ENCODE measurements at regions not wholly inside any gene's neighbourhood (a gene's known extent, or its start where the extent isn't known, plus 50 kb on each side); places are given as distances from the start of the nearest gene placed in this dataset.

DNA sequence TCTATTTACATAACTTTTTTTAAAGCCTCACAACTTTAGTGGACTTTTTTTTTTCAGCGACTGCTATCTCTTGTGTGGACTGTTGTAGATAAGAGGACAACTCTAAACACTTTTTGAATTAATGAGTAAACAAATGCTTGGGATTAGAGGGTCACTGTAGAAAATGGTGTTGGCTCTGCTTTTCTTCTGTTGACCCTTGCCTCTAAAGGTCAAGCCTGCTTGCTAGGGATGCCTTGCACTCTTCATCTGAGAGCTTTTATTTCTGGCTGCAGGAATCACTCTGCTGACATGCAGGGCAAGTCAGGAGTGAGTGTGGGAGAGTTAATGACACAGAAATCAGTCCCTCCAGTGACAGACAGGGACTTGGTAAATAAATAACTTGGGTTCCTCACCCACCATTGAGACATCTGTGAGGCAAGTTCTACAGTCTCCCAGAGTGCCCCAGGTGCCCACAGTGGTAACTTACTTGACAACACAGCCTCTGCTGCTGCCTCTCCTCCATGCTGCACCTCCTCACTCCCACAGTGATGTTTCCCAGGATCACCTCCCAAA, 390.1 kb downstream of the IL20RB start:
- no peak for DNase-seq
- no peaks in the 10 kb centered on the region for H3K27me3 ChIP-seq
- no peaks in the 10 kb centered on the region for H3K36me3 ChIP-seq
- TF ChIP-seq, protein P1, sequence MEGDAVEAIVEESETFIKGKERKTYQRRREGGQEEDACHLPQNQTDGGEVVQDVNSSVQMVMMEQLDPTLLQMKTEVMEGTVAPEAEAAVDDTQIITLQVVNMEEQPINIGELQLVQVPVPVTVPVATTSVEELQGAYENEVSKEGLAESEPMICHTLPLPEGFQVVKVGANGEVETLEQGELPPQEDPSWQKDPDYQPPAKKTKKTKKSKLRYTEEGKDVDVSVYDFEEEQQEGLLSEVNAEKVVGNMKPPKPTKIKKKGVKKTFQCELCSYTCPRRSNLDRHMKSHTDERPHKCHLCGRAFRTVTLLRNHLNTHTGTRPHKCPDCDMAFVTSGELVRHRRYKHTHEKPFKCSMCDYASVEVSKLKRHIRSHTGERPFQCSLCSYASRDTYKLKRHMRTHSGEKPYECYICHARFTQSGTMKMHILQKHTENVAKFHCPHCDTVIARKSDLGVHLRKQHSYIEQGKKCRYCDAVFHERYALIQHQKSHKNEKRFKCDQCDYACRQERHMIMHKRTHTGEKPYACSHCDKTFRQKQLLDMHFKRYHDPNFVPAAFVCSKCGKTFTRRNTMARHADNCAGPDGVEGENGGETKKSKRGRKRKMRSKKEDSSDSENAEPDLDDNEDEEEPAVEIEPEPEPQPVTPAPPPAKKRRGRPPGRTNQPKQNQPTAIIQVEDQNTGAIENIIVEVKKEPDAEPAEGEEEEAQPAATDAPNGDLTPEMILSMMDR (IDR thresholded peaks at IDR 0.05): no peak
- no peak overlapping the region for H3K4me3 ChIP-seq
- H3K9me3 ChIP-seq: no peaks in the 10 kb centered on the region
- ATAC-seq: no peak
- no peaks in the 10 kb centered on the region for H3K4me1 ChIP-seq
- H3K27ac ChIP-seq: no peak overlapping the region
- intact Hi-C loops (cut with DNase I): no loop called here

DNA sequence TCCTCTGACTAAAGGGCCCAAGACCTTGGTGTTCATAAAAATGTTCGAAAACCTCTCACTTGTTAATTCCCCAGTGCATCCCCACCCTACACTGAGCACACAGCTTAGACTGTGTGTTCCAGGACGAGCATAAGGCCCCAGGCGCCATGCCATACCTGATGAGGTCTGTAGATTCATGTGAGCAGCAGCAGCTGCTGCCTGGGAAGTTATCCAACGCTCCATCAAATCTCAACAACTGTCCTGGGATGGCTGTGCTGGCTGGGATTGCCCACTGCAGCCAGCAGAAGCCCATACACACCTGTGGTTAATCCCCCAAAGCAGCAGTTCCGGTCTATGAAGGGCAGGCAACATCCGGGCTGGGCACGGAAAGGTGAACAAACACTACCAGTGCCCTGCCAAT, 391.2 kb downstream of the IL20RB start:
- Histone ChIP-seq H3K4me3 (no peak overlapping the region), H3K36me3 (no peaks in the 10 kb centered on the region), H3K4me1 (no peaks in the 10 kb centered on the region), H3K27me3 (no peaks in the 10 kb centered on the region), H3K9me3 (no peaks in the 10 kb centered on the region), H3K27ac (no peak overlapping the region)
- ATAC-seq (no peak), DNase-seq (no peak)
- intact Hi-C loops (cut with DNase I): no loop called here
- TF ChIP-seq, protein P1 (IDR thresholded peaks at IDR 0.05): no peak

DNA sequence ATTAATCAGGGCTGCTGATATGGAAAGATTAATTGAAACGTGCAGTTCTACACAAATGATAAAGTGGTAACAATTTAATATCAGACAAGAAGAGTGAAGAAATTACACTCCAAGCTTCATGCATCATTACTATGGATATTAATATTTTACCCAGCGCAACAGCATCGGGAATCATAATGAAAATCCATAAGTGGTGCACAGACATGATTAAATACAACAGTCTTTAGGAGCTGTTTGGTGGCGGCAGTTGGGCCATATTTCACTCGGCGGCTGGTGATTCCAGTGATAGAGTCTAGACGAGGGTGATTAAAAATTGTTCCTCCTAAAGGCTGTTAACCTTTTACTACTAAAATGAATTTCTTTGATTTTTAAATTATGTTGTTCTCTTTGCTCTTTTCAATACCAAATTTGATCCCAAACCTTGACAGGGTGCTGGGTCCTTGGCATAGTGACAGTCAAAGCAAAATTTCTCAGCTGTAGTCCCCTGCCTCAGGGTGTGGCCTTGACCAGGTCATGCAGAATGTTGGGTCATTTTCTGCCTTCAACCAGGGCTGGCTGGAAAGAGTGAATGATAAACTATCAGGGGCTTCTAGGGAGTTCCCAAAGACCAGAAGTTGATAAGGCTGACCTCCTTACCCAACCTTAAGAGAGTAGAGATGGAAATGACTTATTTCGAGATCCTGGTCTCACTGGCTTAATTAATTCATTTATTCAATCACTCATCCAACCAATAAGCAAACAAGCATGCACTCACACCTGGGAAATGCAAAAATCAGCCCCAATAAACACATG, 392.0 kb downstream of the IL20RB start:
- ATAC-seq: no peak
- no peaks in the 10 kb centered on the region for H3K36me3 ChIP-seq
- H3K4me1 ChIP-seq: no peaks in the 10 kb centered on the region

DNA sequence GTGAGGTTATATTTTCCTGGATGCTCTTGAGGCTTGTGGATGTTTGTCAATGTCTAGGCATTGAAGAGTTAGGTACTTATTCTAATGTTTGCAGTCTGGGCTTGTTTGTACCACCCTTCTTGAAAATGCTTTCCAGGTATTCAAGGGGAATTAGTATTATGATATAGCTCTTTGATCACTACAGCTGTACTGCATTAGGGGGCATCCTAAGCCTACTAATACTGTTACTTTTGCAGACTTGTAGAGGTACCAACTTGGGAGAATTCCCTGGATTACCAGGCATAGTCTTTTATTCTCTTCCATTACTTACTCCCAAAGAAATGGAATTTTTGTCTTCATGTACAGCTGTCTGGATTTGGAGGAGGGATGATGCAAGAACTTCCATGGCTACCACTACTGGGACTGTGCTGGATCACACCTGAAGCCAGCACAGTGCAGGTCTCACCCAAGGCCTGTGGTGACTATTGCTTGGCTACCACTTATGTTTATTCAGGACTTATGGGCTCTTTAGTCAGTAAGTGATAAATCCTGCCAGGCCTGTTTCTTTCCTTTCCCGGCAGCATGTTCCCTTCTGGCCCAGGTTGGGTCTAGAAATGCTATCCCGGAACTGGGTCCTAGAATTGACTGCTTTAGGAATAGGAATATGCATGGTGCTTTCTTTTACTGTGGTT, 402.9 kb downstream of the IL20RB start:
- Histone ChIP-seq H3K27me3 (no peaks in the 10 kb centered on the region), H3K36me3 (no peaks in the 10 kb centered on the region), H3K4me1 (no peaks in the 10 kb centered on the region), H3K4me3 (no peak overlapping the region), H3K9me3 (peaks cover 0 to 25% of the 10 kb centered on the region in 2 donors), H3K27ac (no peak overlapping the region)
- TF ChIP-seq, protein P1 (IDR thresholded peaks at IDR 0.05): no peak
- DNase-seq: no peak
- no peak for ATAC-seq
- intact Hi-C loops (cut with DNase I): no loop called here

More for the DNA sequence above, 392.0 kb downstream of the IL20RB start:
- DNase-seq: no peak
- H3K27me3 ChIP-seq: no peaks in the 10 kb centered on the region
- intact Hi-C loops (cut with DNase I): no loop called here
- H3K27ac ChIP-seq: no peak overlapping the region
- H3K4me3 ChIP-seq: no peak overlapping the region
- H3K9me3 ChIP-seq: no peaks in the 10 kb centered on the region
- TF ChIP-seq, protein P1 (IDR thresholded peaks at IDR 0.05): no peak

DNA sequence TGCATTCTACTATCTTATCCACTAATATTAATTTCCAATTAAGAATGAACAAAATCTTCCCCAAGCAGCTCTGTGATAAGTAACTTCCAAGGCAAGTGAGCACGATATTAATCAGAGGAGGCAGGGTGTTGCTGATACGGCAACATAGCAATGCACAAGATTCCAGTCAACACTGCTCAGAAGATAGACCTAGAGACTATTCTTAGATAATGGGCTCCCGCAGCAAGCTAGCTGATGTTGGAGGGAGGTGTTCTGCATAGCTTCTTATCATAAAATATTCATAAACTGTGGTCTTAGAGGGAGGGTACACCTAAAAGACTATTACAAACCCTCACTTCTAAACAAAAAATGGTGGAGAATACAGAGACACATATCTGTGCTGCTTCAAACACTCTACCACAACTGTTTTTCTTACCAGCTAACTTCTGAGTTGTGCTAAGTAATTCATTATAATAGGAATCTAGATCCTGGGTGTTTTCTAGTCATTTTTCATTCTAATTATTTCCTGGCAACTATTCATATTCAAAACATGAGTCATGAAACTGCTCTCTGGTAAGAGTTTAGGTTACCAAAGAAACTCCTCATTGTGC, 382.0 kb upstream of the SOX14 start:
- Histone ChIP-seq H3K27ac (no peak overlapping the region), H3K27me3 (no peaks in the 10 kb centered on the region), H3K4me3 (no peak overlapping the region), H3K9me3 (peaks cover 0 to 26% of the 10 kb centered on the region in 2 donors), H3K4me1 (no peaks in the 10 kb centered on the region), H3K36me3 (no peaks in the 10 kb centered on the region)
- TF ChIP-seq, protein P1 (IDR thresholded peaks at IDR 0.05): no peak
- ATAC-seq (no peak), DNase-seq (no peak)
- intact Hi-C loops (cut with DNase I): no loop called here
